ENCODE measurements at regions not wholly inside any gene's neighbourhood (a gene's known extent, or its start where the extent isn't known, plus 50 kb on each side); places are given as distances from the start of the nearest gene placed in this dataset.

DNA sequence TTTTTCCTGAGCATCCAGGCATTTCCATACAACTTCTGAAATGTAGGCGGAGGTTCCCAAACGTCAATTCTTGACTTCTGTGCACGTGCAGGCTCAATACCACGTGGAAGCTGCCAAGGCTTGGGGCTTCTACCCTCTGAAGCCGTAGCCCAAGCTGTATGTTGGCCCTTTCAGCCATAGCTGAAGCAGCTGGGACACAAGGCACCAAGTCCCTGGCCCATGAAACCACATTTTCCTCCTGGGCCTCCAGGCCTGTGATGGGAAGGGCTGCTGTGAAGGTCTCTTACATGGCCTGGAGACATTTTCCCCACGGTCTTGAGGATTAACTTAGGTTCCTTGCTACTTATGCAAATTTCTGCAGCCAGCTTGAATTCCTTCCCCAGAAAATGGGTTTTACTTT is 103.6 kb downstream of the NREP start:
- TF ChIP-seq YY1 (IDR thresholded peaks at IDR 0.05; ENCODE audit: insufficient read depth, insufficient read length) (no peak), SUZ12 (IDR thresholded peaks at IDR 0.05; ENCODE audit: extremely low read depth, insufficient read depth, insufficient read length) (no peak), ZNF274 (IDR thresholded peaks at IDR 0.05; ENCODE audit: low read depth, low read length) (no peak)

All from NT2/D1 (cell line).